HCT116 (cell line): ENCODE measurements at regions not wholly inside any gene's neighbourhood (a gene's known extent, or its start where the extent isn't known, plus 50 kb on each side); places are given as distances from the start of the nearest gene placed in this dataset.
"Not testable (repeated sequence)": the region's sequence is repeated elsewhere in the genome, so short reads cannot be mapped to it uniquely, and the experiment has no call there.

Experiments used
- ATAC-seq: fragments of 200-7000 bp; cut with Tn5 transposase; 2 replicates; pipeline ENCODE4 v1.9.1; 2020; ENCODE audit warnings: mild to moderate bottlenecking, moderate library complexity
- BruUV-seq: library from RNA; stranded (reverse); fragments of 400-500 nt; replicated peaks from 2 replicates; lab custom pipeline; 2021; lab: Mats Ljungman, UMichigan
- CTCF ChIA-PET: fragments of 300-600 bp; sonication (Branson Sonifier 250); formaldehyde crosslinking; loops from one replicate; lab custom pipeline; 2021; ENCODE audit warnings: antibody characterized with exemption; lab: Charles Lee
- POLR2A ChIA-PET: fragments of 300-600, 350-600 bp; sonication (Branson Sonifier 250); formaldehyde crosslinking; loops from one replicate; lab custom pipeline; 2021; ENCODE audit warnings: antibody characterized with exemption; lab: Charles Lee
- RAD21 ChIA-PET, 2 experiments: fragments of 300-600 bp; sonication (Branson Sonifier 250); formaldehyde crosslinking; loops; one replicate each; lab custom pipeline; 2023; ENCODE audit warnings: low total read pairs in 2 of 2; ENCODE audit not compliant: uncharacterized antibody in 2 of 2, unreplicated experiment in 2 of 2, low non-redundant PET in 1 of 2; lab: Charles Lee
- DNase-seq: peaks from one replicate; pipeline ENCODE4 v3.0.0-alpha.2; 2010; ENCODE audit warnings: low read depth, low spot score
- H2AFZ ChIP-seq: fragments of 200-600 bp; shearing (Covaris generic), sonication (generic); 2 replicates; pipeline ENCODE4 v1.6.1; 2017; ENCODE audit warnings: low read depth, mixed run types, mixed read lengths, antibody characterized with exemption, low read length; ENCODE audit not compliant: poor library complexity, severe bottlenecking
- H3K27ac ChIP-seq: 2 replicates; pipeline ENCODE4 v1.5.1; 2012; ENCODE audit warnings: low read depth, low read length
- H3K27me3 ChIP-seq: fragments of 200-600 bp; sonication (generic); 2 replicates; pipeline ENCODE4 v1.6.1; 2016; ENCODE audit warnings: mixed run types, low read length, mixed read lengths; ENCODE audit not compliant: insufficient read depth
- H3K36me3 ChIP-seq, 2 experiments: fragments of 200-500 bp in 1 of 2; fragments of 200-600 bp in 1 of 2; sonication (Bioruptor generic) in 1 of 2; sonication (generic) in 1 of 2; 2 replicates each; pipeline versions ENCODE4 v1.5.1 to v1.6.1; 2014 to 2016; ENCODE audit warnings: low read length in 2 of 2, inconsistent platforms in 1 of 2, mixed read lengths in 1 of 2, mixed run types in 1 of 2; ENCODE audit not compliant: insufficient read depth in 2 of 2, control insufficient read depth in 1 of 2
- H3K4me1 ChIP-seq, 2 experiments: fragments of 200-600 bp in 1 of 2; sonication (generic) in 1 of 2; 2 replicates each; pipeline versions ENCODE4 v1.5.1 to v1.6.1; 2012 to 2017; ENCODE audit warnings: low read length in 2 of 2, inconsistent platforms in 1 of 2, mild to moderate bottlenecking in 1 of 2, mixed read lengths in 1 of 2, mixed run types in 1 of 2, moderate library complexity in 1 of 2; ENCODE audit not compliant: insufficient read depth in 2 of 2, control insufficient read depth in 1 of 2
- H3K4me2 ChIP-seq: fragments of 200-600 bp; sonication (generic); 2 replicates; pipeline ENCODE4 v1.6.1; 2017; ENCODE audit warnings: mixed run types, low read length, mixed read lengths
- H3K4me3 ChIP-seq, 2 experiments: fragments of 200-600 bp in 1 of 2; sonication (generic) in 1 of 2; replicated peaks in 1 of 2; 2 replicates each; pipeline ENCODE4 v1.5.1; 2011 to 2016; ENCODE audit warnings: low read length in 2 of 2, control low read depth in 1 of 2, low read depth in 1 of 2, mild to moderate bottlenecking in 1 of 2, mixed read lengths in 1 of 2, mixed run types in 1 of 2
- H3K79me2 ChIP-seq: fragments of 200-600 bp; sonication (generic); 2 replicates; pipeline ENCODE4 v1.6.1; 2017; ENCODE audit warnings: mild to moderate bottlenecking, mixed run types, low read length, moderate library complexity, mixed read lengths; ENCODE audit not compliant: insufficient read depth
- H3K9ac ChIP-seq: fragments of 200-600 bp; sonication (generic); 2 replicates; pipeline ENCODE4 v1.6.1; 2016; ENCODE audit warnings: low read length, mixed read lengths
- H3K9me2 ChIP-seq: fragments of 200-600 bp; sonication (generic), shearing (Covaris generic); 2 replicates; pipeline ENCODE4 v1.6.1; 2017; ENCODE audit warnings: mixed run types, mild to moderate bottlenecking, moderate library complexity; ENCODE audit not compliant: insufficient read depth
- H3K9me3 ChIP-seq, 2 experiments: fragments of 200-500 bp in 1 of 2; fragments of 200-600 bp in 1 of 2; sonication (Bioruptor generic) in 1 of 2; sonication (generic) in 1 of 2; 2 replicates each; pipeline ENCODE4 v1.6.1; 2014 to 2017; ENCODE audit warnings: low read length in 2 of 2, mixed read lengths in 2 of 2, inconsistent platforms in 1 of 2, low read depth in 1 of 2, mild to moderate bottlenecking in 1 of 2, mixed run types in 1 of 2, moderate library complexity in 1 of 2; ENCODE audit not compliant: control insufficient read depth in 1 of 2, insufficient read depth in 1 of 2
- H4K20me1 ChIP-seq: fragments of 200-600 bp; sonication (generic), shearing (Covaris generic); 2 replicates; pipeline ENCODE4 v1.6.1; 2017; ENCODE audit warnings: mixed run types, mild to moderate bottlenecking, moderate library complexity; ENCODE audit not compliant: insufficient read depth
- EGR1 ChIP-seq: IDR thresholded peaks from 2 replicates; pipeline ENCODE4 v1.6.1; 2012; ENCODE audit warnings: low read depth
- EZH2phosphoT487 ChIP-seq: fragments of 200-600 bp; IDR thresholded peaks from 2 replicates; pipeline ENCODE4 v1.6.1; 2018; ENCODE audit warnings: antibody characterized with exemption, borderline replicate concordance
- FOSL1 ChIP-seq: IDR thresholded peaks from 2 replicates; pipeline ENCODE4 v1.6.1; 2012; ENCODE audit warnings: low read depth
- RAD21 ChIP-seq: IDR thresholded peaks from 2 replicates; pipeline ENCODE4 v1.6.1; 2012; ENCODE audit warnings: low read depth, mild to moderate bottlenecking
- YY1 ChIP-seq: IDR thresholded peaks from 2 replicates; pipeline ENCODE4 v1.6.1; 2011; ENCODE audit warnings: low read length, low read depth, moderate library complexity, mild to moderate bottlenecking; ENCODE audit not compliant: insufficient replicate concordance; ENCODE audit errors: extremely low read depth
- ZNF274 ChIP-seq: fragments of 200-500 bp; sonication (Bioruptor generic); IDR thresholded peaks from 2 replicates; pipeline ENCODE4 v1.6.1; 2014; ENCODE audit warnings: mild to moderate bottlenecking, low read depth, low read length, inconsistent platforms
- intact Hi-C: fragments of 100-400 bp; cut with micrococcal nuclease; formaldehyde crosslinking; loops from 2 replicates; pipeline ENCODE4 v1.10.0; 2022

GRCh38 chr3:177664380-177665103, 467.3 kb upstream of the TBL1XR1 start:
- TF ChIP-seq RAD21: peak; percentile 38; the same call in 1 of the 2 replicates
- H3K9me3 ChIP-seq, H3K9me2 ChIP-seq, H3K36me3 ChIP-seq, CTCF ChIA-PET, H3K27ac ChIP-seq, H4K20me1 ChIP-seq, DNase-seq, H3K4me2 ChIP-seq, RAD21 ChIA-PET, H3K9ac ChIP-seq, H3K4me3 ChIP-seq, H3K79me2 ChIP-seq, H3K27me3 ChIP-seq, H2AFZ ChIP-seq, ATAC-seq, BruUV-seq, H3K4me1 ChIP-seq, POLR2A ChIA-PET: not testable (repeated sequence)
- intact Hi-C loops: loop anchor here (5.0 kb wide), 1 partner anchor 612 kb away; no protein-coding TSS in a partner anchor

GRCh38 chr3:177665122-177665808, 468.0 kb upstream of the TBL1XR1 start:
- Histone ChIP-seq H3K79me2 (no peaks in the 10 kb centered on the region), H3K9ac (no peak overlapping the region), H3K4me2 (no peak overlapping the region), H3K4me3 (no peak overlapping the region), H4K20me1 (no peaks in the 10 kb centered on the region), H3K4me1 (no peaks in the 10 kb centered on the region), H3K27ac (no peak overlapping the region), H2AFZ (no peak overlapping the region), H3K27me3 (no peaks in the 10 kb centered on the region), H3K9me3 (no peaks in the 10 kb centered on the region), H3K9me2 (no peaks in the 10 kb centered on the region), H3K36me3 (no peaks in the 10 kb centered on the region)
- TF ChIP-seq YY1: no peak
- no peak for TF ChIP-seq ZNF274
- no peak for TF ChIP-seq FOSL1
- no peak for TF ChIP-seq EZH2phosphoT487
- no peak for TF ChIP-seq EGR1
- ChIA-PET CTCF (no interaction called here), POLR2A (no interaction called here), RAD21 (no interaction called here)
- no peak for DNase-seq
- ATAC-seq: no peak
- intact Hi-C loops: no loop called here
- no TSS peak for BruUV-seq
